ENCODE measurements at regions not wholly inside any gene's neighbourhood (a gene's known extent, or its start where the extent isn't known, plus 50 kb on each side); places are given as distances from the start of the nearest gene placed in this dataset.
A peak's percentile ranks its signal among the peaks of the same experiment; 100 is the strongest.

DNA sequence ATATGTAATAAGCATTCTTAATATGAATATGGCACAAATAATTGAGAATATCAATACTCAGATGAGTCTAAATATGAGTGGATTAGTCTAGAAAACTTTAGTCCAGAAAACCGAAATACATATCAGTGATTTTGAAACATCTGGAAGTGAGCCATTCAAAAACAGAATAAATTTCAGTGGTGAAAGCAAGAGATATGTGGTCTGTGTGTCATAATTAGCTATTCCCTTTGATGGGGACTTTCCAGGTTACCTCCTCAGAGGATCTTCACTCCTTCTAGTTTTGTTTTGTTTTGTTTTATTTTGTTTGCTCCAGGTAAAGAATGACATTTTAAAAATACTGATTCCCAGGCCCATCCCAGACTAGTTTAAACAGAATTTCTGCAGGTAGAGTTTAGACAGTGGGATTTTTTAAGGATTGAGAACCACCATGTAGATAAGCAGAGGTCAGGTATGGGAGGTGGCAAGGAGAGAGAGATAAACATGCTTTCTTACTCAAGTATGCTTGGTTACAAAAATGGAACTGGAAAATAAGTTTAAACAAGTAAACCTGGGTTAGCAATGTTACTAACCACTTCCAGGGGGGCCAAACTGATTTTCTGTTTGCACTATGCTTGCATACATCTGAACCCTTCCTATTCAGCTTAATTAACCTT, 70.7 kb downstream of the NABP1 start:
- Mint-ChIP-seq H3K27me3 (ENCODE audit: insufficient read depth, unreplicated experiment) (no peaks in the 10 kb centered on the region), H3K9me3 (ENCODE audit: unreplicated experiment) (no peaks in the 10 kb centered on the region), H3K4me3 (ENCODE audit: unreplicated experiment) (no peak overlapping the region), H3K27ac (ENCODE audit: low read depth, unreplicated experiment) (peak overlapping the region; percentile 42), H3K36me3 (ENCODE audit: insufficient read depth, unreplicated experiment) (no peaks in the 10 kb centered on the region), H3K4me1 (ENCODE audit: insufficient read depth, unreplicated experiment) (peaks cover 22% of the 10 kb centered on the region)
- DNase-seq (ENCODE audit: unreplicated experiment): peak; percentile 11
- ChIA-PET CTCF (interaction anchor here (0.9 to 2.4 kb wide), 4 partner anchors 10 to 57 kb away, joined by 3 to 9 read pairs (median 4); no protein-coding TSS in a partner anchor), POLR2A (interaction anchor here (0.6 to 1.2 kb wide), 4 partner anchors 8 to 71 kb away, joined by 3 read pairs; partner anchors contain the start of gene NABP1)
- TF ChIP-seq, protein P1, sequence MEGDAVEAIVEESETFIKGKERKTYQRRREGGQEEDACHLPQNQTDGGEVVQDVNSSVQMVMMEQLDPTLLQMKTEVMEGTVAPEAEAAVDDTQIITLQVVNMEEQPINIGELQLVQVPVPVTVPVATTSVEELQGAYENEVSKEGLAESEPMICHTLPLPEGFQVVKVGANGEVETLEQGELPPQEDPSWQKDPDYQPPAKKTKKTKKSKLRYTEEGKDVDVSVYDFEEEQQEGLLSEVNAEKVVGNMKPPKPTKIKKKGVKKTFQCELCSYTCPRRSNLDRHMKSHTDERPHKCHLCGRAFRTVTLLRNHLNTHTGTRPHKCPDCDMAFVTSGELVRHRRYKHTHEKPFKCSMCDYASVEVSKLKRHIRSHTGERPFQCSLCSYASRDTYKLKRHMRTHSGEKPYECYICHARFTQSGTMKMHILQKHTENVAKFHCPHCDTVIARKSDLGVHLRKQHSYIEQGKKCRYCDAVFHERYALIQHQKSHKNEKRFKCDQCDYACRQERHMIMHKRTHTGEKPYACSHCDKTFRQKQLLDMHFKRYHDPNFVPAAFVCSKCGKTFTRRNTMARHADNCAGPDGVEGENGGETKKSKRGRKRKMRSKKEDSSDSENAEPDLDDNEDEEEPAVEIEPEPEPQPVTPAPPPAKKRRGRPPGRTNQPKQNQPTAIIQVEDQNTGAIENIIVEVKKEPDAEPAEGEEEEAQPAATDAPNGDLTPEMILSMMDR (IDR thresholded peaks at IDR 0.05; ENCODE audit: unreplicated experiment): no peak
- intact Hi-C loops (cut with micrococcal nuclease): no loop called here
- BruUV-seq (replicated peaks): no TSS peak

DNA sequence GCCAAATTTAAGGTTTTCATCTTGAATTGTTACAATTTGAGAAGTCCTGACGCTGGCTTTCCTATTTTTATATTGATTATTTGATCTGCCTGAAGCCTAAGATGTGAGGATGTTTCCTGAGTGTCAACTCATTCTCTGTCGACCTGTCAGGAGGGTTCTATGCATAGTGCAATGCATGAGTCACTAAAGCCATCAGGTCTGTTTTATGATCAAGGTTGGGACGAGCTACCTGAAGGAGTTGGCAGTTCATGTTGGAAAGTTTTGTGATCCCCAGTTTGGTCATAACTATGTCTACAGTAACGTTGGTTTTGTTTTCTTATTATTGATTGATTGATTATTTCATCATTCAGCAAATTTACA, 71.2 kb downstream of the NABP1 start:
- CTCF ChIA-PET: interaction anchor here (0.9 to 2.4 kb wide), 4 partner anchors 9 to 58 kb away, joined by 3 to 9 read pairs (median 4); no protein-coding TSS in a partner anchor
- Mint-ChIP-seq H3K4me1 (ENCODE audit: insufficient read depth, unreplicated experiment) (peaks cover 22% of the 10 kb centered on the region), H3K9me3 (ENCODE audit: unreplicated experiment) (no peaks in the 10 kb centered on the region), H3K36me3 (ENCODE audit: insufficient read depth, unreplicated experiment) (no peaks in the 10 kb centered on the region), H3K27me3 (ENCODE audit: insufficient read depth, unreplicated experiment) (no peaks in the 10 kb centered on the region), H3K27ac (ENCODE audit: low read depth, unreplicated experiment) (peak overlapping the region; percentile 42), H3K4me3 (ENCODE audit: unreplicated experiment) (no peak overlapping the region)
- POLR2A ChIA-PET: interaction anchor here (1.0 kb wide), 1 partner anchor 10 kb away, joined by 3 read pairs; no protein-coding TSS in a partner anchor
- no TSS peak for BruUV-seq (replicated peaks)
- DNase-seq (ENCODE audit: unreplicated experiment): no peak
- TF ChIP-seq, protein P1 (IDR thresholded peaks at IDR 0.05; ENCODE audit: unreplicated experiment): no peak
- intact Hi-C loops (cut with micrococcal nuclease): no loop called here

DNA sequence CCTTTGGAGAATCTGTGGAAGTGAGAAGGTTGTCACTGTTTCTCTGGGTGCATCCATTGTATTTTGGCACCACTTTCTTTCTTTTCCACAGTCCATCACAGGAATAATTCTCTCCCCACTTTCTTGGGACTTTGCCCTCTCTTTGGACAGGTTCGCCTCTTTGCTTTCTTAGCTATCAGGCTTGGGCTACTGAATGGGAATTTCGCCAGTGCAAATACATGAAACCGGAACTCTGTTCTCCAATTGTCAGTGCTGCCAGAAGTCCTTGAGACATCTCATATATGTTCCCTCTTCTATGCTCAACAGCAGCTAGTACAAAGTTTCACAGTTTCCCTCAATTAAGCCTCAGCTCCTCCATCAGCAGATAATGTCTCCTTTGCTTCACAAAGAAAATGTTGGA, 76.2 kb downstream of the NABP1 start:
- DNase-seq (ENCODE audit: unreplicated experiment): no peak
- no peaks in the 10 kb centered on the region for H3K27me3 Mint-ChIP-seq (ENCODE audit: insufficient read depth, unreplicated experiment)
- no peak overlapping the region for H3K27ac Mint-ChIP-seq (ENCODE audit: low read depth, unreplicated experiment)
- no TSS peak for BruUV-seq (replicated peaks)
- peaks cover 6% of the 10 kb centered on the region for H3K4me1 Mint-ChIP-seq (ENCODE audit: insufficient read depth, unreplicated experiment)
- intact Hi-C loops (cut with micrococcal nuclease): no loop called here
- no peaks in the 10 kb centered on the region for H3K36me3 Mint-ChIP-seq (ENCODE audit: insufficient read depth, unreplicated experiment)
- ChIA-PET POLR2A (no interaction called here), CTCF (no interaction called here)
- TF ChIP-seq, protein P1 (IDR thresholded peaks at IDR 0.05; ENCODE audit: unreplicated experiment): no peak
- H3K4me3 Mint-ChIP-seq (ENCODE audit: unreplicated experiment): no peak overlapping the region
- H3K9me3 Mint-ChIP-seq (ENCODE audit: unreplicated experiment): no peaks in the 10 kb centered on the region

DNA sequence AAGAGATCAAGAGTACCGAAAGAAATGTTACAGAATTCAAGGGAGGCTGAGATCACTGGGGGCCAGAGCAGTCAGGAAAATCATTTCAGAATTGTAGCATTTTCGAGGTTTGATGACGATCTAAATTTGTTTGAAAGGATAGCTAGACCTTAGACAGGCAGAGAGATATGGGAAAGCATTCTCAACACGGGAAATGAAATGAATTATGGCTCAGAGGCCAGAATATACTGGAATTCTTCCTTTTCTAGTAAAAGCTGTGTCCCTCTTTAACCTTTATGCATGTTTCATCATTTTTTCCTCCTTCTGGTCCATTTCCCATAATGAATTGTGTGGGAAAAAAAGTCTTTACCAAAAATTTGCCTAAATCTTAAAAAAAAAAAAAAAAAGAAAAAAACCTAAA, 78.8 kb downstream of the NABP1 start:
- H3K9me3 Mint-ChIP-seq (ENCODE audit: unreplicated experiment): no peaks in the 10 kb centered on the region
- POLR2A ChIA-PET: interaction anchor here (0.9 kb wide), 1 partner anchor 9 kb away, joined by 3 read pairs; no protein-coding TSS in a partner anchor
- TF ChIP-seq, protein P1 (IDR thresholded peaks at IDR 0.05; ENCODE audit: unreplicated experiment): no peak
- no peak overlapping the region for H3K4me3 Mint-ChIP-seq (ENCODE audit: unreplicated experiment)
- no peak overlapping the region for H3K27ac Mint-ChIP-seq (ENCODE audit: low read depth, unreplicated experiment)
- no peak for DNase-seq (ENCODE audit: unreplicated experiment)
- peaks cover 6% of the 10 kb centered on the region for H3K4me1 Mint-ChIP-seq (ENCODE audit: insufficient read depth, unreplicated experiment)
- intact Hi-C loops (cut with micrococcal nuclease): no loop called here
- no peaks in the 10 kb centered on the region for H3K27me3 Mint-ChIP-seq (ENCODE audit: insufficient read depth, unreplicated experiment)
- CTCF ChIA-PET: interaction anchor here (0.6 to 1.0 kb wide), 2 partner anchors 13 to 185 kb away, joined by 3 to 4 read pairs; no protein-coding TSS in a partner anchor
- no TSS peak for BruUV-seq (replicated peaks)
- H3K36me3 Mint-ChIP-seq (ENCODE audit: insufficient read depth, unreplicated experiment): no peaks in the 10 kb centered on the region

Measured in MCF 10A (cell line).